Activated naive CD4-positive, alpha-beta T cell treated with anti-CD3 and anti-CD28 coated beads, Interleukin-2, amount 10 ng/mL, durations not matched to agents 7 days and 5 days (primary cell): ENCODE measurements at regions not wholly inside any gene's neighbourhood (a gene's known extent, or its start where the extent isn't known, plus 50 kb on each side); places are given as distances from the start of the nearest gene placed in this dataset.

Experiments used
- CTCF ChIA-PET: fragments of 350-600 bp; sonication (Branson Sonifier 250); formaldehyde crosslinking; loops from one replicate; lab custom pipeline; 2021; ENCODE audit warnings: antibody characterized with exemption; lab: Charles Lee
- DNase-seq: peaks from one replicate; pipeline ENCODE4 v3.0.0-alpha.2; 2020
- H3K27ac Mint-ChIP-seq: one replicate; pipeline ENCODE4 v1.8.0; 2021; ENCODE audit warnings: mild to moderate bottlenecking, moderate library complexity, mixed read lengths
- H3K27me3 Mint-ChIP-seq: one replicate; pipeline ENCODE4 v1.8.0; 2021; ENCODE audit warnings: mild to moderate bottlenecking, mixed read lengths
- H3K36me3 Mint-ChIP-seq: one replicate; pipeline ENCODE4 v1.8.0; 2021; ENCODE audit warnings: mixed read lengths
- H3K4me1 Mint-ChIP-seq: one replicate; pipeline ENCODE4 v1.8.0; 2021; ENCODE audit warnings: mixed read lengths
- H3K4me3 Mint-ChIP-seq: one replicate; pipeline ENCODE4 v1.8.0; 2021; ENCODE audit warnings: mild to moderate bottlenecking, moderate library complexity, mixed read lengths
- H3K9me3 Mint-ChIP-seq: one replicate; pipeline ENCODE4 v1.8.0; 2021; ENCODE audit warnings: mixed read lengths

- Mint-ChIP-seq H3K36me3 (peaks cover 13% of the 10 kb centered on the region), H3K4me1 (peaks cover 81% of the 10 kb centered on the region), H3K27ac (peak overlapping the region; percentile 86), H3K9me3 (peaks cover 4% of the 10 kb centered on the region), H3K4me3 (peak overlapping the region; percentile 21), H3K27me3 (peaks cover 3% of the 10 kb centered on the region)
- DNase-seq, result peak; percentile 51
- CTCF ChIA-PET, result interaction anchor here (1.0 to 1.5 kb wide), 2 partner anchors 9 to 40 kb away, joined by 3 to 8 read pairs; no protein-coding TSS in a partner anchor
Measured at GRCh38 chr2:8472545-8473323, 209.1 kb upstream of the ID2 start.

- Mint-ChIP-seq H3K4me1 (peaks cover 96% of the 10 kb centered on the region), H3K27ac (peak overlapping the region; percentile 61), H3K4me3 (no peak overlapping the region), H3K27me3 (no peaks in the 10 kb centered on the region), H3K36me3 (peaks cover 8% of the 10 kb centered on the region), H3K9me3 (no peaks in the 10 kb centered on the region)
- DNase-seq, result no peak
- CTCF ChIA-PET, result interaction anchor here (1.9 kb wide), 1 partner anchor 22 kb away, joined by 4 read pairs; no protein-coding TSS in a partner anchor
Measured at GRCh38 chr2:8475349-8476031, 206.4 kb upstream of the ID2 start.

DNA sequence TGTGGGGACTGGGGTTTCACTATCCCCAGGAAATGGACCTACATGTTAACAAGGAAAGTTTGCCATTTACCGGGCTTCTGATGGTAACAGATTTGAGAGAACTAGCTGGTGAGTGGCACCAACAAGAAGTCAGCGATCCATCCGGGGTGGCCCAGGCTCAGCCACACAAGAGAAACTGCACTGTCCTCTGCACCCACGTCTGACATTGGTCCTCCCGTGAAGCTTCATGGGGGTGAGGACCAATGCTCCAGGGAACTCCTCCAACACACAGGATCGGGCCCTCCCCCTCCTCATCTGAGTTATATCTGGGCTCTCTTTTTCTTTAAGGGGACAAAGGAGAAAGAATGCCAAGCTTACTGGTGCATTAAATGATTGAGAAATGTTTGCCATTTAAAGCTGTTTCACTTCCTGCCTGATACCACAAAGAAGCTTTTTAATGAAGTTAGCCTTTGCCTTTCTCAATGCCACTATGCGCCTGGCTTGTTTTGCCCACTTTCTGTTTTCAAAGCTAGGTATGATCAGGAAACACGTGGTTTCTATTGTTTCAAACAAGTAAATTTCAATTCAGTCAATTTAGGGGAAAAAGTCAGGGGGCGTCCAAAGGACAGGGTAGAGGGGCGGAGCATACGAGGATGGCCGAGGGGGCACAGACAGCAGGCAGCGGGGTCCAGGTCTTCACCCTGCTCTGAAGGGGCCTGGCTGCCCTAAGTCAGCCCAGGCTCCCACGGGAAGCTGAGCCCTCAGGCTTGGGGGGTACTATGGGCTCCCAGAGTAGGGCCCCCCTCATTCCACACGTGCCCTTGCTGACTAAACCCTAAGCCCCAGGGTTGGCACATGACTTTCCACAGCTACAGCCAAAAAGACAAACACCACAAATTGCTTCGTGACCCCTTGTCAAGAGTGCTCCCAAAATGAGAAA is 204.0 kb upstream of the ID2 start:
- H3K36me3 Mint-ChIP-seq, result peaks cover 2% of the 10 kb centered on the region
- H3K4me3 Mint-ChIP-seq, result peak overlapping the region; percentile 6
- no peaks in the 10 kb centered on the region for H3K27me3 Mint-ChIP-seq
- H3K9me3 Mint-ChIP-seq, result no peaks in the 10 kb centered on the region
- peak overlapping the region; percentile 85 for H3K27ac Mint-ChIP-seq
- peaks cover 95% of the 10 kb centered on the region for H3K4me1 Mint-ChIP-seq
- CTCF ChIA-PET, result interaction anchor here (1.3 to 1.4 kb wide), 3 partner anchors 9 to 132 kb away, joined by 3 to 5 read pairs (median 4); no protein-coding TSS in a partner anchor
- peak; percentile 58 for DNase-seq

DNA sequence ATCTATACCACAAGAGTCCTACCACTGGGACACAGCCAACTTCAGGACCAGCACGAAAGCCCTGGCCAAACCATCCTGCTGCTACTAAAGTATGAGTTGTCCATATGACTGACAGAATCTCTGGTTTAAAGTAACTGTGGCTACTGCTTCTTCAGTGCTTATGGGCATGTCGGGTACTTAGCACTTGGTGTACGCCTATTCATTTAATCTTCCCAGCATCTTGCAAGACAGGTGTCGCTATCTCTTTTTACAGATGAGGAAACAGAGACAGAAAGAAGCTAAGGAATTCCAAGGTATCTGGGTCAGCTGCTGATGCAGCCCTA is 203.4 kb upstream of the ID2 start:
- H3K4me1 Mint-ChIP-seq, result peaks cover 95% of the 10 kb centered on the region
- no peaks in the 10 kb centered on the region for H3K9me3 Mint-ChIP-seq
- H3K27ac Mint-ChIP-seq, result peak overlapping the region; percentile 85
- H3K4me3 Mint-ChIP-seq, result no peak overlapping the region
- no peak for DNase-seq
- peaks cover under 1% of the 10 kb centered on the region for H3K36me3 Mint-ChIP-seq
- CTCF ChIA-PET, result interaction anchor here (1.3 to 1.4 kb wide), 2 partner anchors 9 to 65 kb away, joined by 3 to 5 read pairs; no protein-coding TSS in a partner anchor
- H3K27me3 Mint-ChIP-seq, result no peaks in the 10 kb centered on the region

DNA sequence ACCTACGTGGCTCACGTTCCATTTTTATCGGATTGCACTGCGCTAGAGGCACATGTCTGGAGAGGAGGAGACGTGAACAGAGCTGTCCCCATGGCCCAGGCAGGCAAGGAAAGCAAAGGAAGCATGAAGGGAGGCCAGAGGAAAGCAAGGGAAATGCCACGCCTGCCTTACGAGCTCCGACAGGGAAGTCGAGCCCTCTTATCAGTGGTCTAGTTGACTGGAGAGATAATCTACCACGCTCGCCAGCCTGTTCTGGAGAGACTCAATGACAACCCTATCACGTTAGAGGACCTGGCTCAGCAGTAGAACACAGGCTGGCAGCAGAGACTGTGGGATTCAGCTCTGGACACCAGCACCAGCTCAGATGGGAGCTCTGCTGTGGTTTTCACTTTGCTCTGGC is 202.6 kb upstream of the ID2 start:
- Mint-ChIP-seq H3K36me3 (no peaks in the 10 kb centered on the region), H3K4me3 (no peak overlapping the region), H3K4me1 (peaks cover 88% of the 10 kb centered on the region), H3K27me3 (no peaks in the 10 kb centered on the region), H3K9me3 (no peaks in the 10 kb centered on the region), H3K27ac (no peak overlapping the region)
- CTCF ChIA-PET, result no interaction called here
- no peak for DNase-seq

DNA sequence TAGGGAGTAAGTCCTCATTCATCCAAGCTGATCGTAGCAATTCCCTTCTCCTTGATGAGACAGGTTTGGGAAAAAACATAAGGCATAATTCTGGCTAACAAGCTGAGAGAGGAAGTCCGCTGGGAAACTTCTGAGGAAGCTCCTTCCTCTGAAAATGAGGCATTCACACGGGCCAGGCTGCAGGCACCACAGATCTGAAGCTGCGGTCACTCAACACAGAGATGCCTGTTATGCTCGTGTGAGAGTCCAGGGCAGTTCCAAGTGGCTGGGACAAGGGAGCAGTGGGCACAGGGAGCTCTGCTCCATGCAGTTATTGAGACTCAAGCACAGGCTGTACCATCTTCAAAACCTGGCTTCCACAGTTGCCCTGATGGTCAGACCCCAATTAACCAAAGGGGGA is 200.9 kb upstream of the ID2 start:
- no peak overlapping the region for H3K27ac Mint-ChIP-seq
- peaks cover 80% of the 10 kb centered on the region for H3K4me1 Mint-ChIP-seq
- H3K36me3 Mint-ChIP-seq, result no peaks in the 10 kb centered on the region
- peaks cover 4% of the 10 kb centered on the region for H3K27me3 Mint-ChIP-seq
- no peak overlapping the region for H3K4me3 Mint-ChIP-seq
- no peak for DNase-seq
- no peaks in the 10 kb centered on the region for H3K9me3 Mint-ChIP-seq
- CTCF ChIA-PET, result interaction anchor here (0.9 to 2.3 kb wide), 4 partner anchors 8 to 199 kb away, joined by 4 to 8 read pairs (median 6); no protein-coding TSS in a partner anchor

DNA sequence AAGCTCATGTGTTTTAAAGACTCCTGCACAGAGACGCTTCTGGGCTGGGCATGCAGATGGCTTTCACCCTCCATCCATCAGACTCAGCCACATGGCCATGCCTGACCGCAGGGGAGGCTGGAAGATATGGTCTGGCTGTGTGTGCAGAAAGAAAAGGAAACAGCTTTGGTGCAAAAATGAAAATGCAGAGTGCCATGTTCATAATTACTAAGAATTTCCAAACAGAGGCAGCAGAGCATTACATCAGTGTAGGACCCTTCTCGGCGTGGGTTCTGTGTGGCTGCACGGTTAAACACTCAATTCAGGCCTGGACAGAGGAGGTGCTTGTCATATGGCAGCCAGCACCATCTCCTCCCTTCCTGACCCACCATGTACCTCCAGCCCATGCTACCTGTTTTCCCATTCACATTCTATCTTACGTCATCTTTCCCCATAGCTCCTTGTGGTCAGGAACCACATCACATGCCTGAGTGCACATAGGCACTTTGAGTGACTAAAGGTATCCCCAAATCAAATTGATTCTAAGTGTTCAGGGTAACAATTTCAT is 200.3 kb upstream of the ID2 start:
- H3K36me3 Mint-ChIP-seq, result no peaks in the 10 kb centered on the region
- peak; percentile 55 for DNase-seq
- CTCF ChIA-PET, result interaction anchor here (0.8 to 2.3 kb wide), 5 partner anchors 9 to 199 kb away, joined by 4 to 8 read pairs (median 5); no protein-coding TSS in a partner anchor
- H3K27me3 Mint-ChIP-seq, result peaks cover 4% of the 10 kb centered on the region
- peaks cover 81% of the 10 kb centered on the region for H3K4me1 Mint-ChIP-seq
- no peak overlapping the region for H3K4me3 Mint-ChIP-seq
- H3K9me3 Mint-ChIP-seq, result no peaks in the 10 kb centered on the region
- H3K27ac Mint-ChIP-seq, result peak overlapping the region; percentile 30

- DNase-seq, result no peak
- Mint-ChIP-seq H3K27me3 (peaks cover 7% of the 10 kb centered on the region), H3K4me1 (peaks cover 79% of the 10 kb centered on the region), H3K9me3 (no peaks in the 10 kb centered on the region), H3K27ac (peak overlapping the region; percentile 6), H3K36me3 (no peaks in the 10 kb centered on the region), H3K4me3 (no peak overlapping the region)
- CTCF ChIA-PET, result interaction anchor here (0.8 to 2.3 kb wide), 3 partner anchors 10 to 61 kb away, joined by 5 to 8 read pairs (median 7); no protein-coding TSS in a partner anchor
Measured at GRCh38 chr2:8482432-8482831, 199.4 kb upstream of the ID2 start.

DNA sequence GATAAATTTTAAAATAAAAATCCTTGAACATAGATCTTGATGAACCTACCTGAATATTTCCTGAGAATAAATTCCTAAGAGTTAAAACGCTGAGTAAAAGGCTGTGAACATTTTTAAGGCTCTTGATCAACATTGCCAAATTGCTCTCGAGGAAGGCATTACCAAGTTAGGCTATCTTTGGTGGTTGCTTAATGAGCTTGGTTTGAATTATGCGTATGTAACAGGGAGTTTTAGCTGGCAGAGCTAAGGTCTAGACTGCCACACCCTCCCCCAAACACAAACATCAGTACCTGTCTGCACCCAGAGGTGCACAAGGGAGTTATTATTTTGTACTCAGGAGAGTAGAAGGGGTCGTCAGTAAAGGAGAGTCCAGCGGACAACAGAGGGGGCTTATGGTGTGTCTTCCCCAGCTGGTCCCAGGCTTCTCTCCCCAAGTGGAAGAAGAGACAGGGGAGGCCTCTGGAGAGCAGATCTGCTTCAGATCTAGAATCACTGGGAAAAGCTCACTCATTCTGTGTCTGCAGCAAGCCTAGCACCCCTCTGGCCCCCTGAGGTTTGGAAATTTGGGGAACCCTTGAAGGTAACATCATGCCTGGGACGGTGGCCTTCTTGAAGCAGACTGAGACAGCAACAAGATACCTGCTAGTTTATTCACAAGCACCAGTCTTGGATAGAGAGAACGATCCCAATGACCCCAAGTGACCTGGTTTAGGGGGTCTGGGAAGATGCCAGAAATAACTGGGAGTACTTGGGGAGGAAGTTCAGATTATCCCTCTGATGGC is 197.2 kb upstream of the ID2 start:
- CTCF ChIA-PET, result no interaction called here
- Mint-ChIP-seq H3K9me3 (no peaks in the 10 kb centered on the region), H3K36me3 (no peaks in the 10 kb centered on the region), H3K4me1 (peaks cover 72% of the 10 kb centered on the region), H3K4me3 (no peak overlapping the region), H3K27ac (no peak overlapping the region), H3K27me3 (peaks cover 24% of the 10 kb centered on the region)
- no peak for DNase-seq

GRCh38 chr2:8485736-8486135 is 196.1 kb upstream of the ID2 start:
- Mint-ChIP-seq H3K27ac (no peak overlapping the region), H3K4me3 (no peak overlapping the region), H3K4me1 (peaks cover 65% of the 10 kb centered on the region), H3K9me3 (no peaks in the 10 kb centered on the region), H3K27me3 (peaks cover 29% of the 10 kb centered on the region), H3K36me3 (no peaks in the 10 kb centered on the region)
- no peak for DNase-seq
- CTCF ChIA-PET, result no interaction called here

- Mint-ChIP-seq H3K4me3 (no peak overlapping the region), H3K9me3 (no peaks in the 10 kb centered on the region), H3K36me3 (no peaks in the 10 kb centered on the region), H3K27ac (no peak overlapping the region), H3K4me1 (peaks cover 63% of the 10 kb centered on the region), H3K27me3 (peaks cover 29% of the 10 kb centered on the region)
- CTCF ChIA-PET, result no interaction called here
- no peak for DNase-seq
Measured at GRCh38 chr2:8486141-8486540, 195.7 kb upstream of the ID2 start.

- no peak overlapping the region for H3K4me3 Mint-ChIP-seq
- no peaks in the 10 kb centered on the region for H3K36me3 Mint-ChIP-seq
- no peaks in the 10 kb centered on the region for H3K9me3 Mint-ChIP-seq
- H3K4me1 Mint-ChIP-seq, result peaks cover 55% of the 10 kb centered on the region
- CTCF ChIA-PET, result no interaction called here
- DNase-seq, result no peak
- H3K27ac Mint-ChIP-seq, result peak overlapping the region; percentile 54
- H3K27me3 Mint-ChIP-seq, result peaks cover 33% of the 10 kb centered on the region
Measured at GRCh38 chr2:8487461-8487932, 194.4 kb upstream of the ID2 start.
